ENCODE measurements at regions not wholly inside any gene's neighbourhood (a gene's known extent, or its start where the extent isn't known, plus 50 kb on each side); places are given as distances from the start of the nearest gene placed in this dataset.
A peak's percentile ranks its signal among the peaks of the same experiment; 100 is the strongest.

DNA sequence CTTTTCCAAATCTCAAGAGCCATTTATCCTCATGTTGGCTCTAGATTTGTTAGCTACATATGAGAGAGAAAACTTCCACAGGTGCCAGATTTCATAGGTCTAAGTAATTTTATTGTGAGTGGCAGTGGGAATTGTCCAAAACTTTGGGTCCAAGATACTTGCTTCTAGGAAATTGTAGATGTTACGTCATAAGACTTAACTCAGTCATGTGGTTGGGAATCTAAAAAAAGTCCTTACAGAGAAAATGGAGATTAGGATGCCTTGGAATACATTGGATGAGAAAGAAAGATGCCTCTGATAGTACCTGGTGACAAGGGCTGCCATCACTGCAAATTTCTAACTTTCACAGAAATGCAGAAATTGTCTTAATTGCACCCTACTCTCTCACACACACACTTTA lies 506.5 kb downstream of the C4orf33 start:
- DNase-seq: no peak
- no peak overlapping the region for H3K27ac Mint-ChIP-seq
- H3K36me3 Mint-ChIP-seq: no peaks in the 10 kb centered on the region
- Histone ChIP-seq H3K9me3 (ENCODE audit: control insufficient read depth in 2 of 2, low read length in 2 of 2) (no peaks in the 10 kb centered on the region), H3K27me3 (ENCODE audit: control insufficient read depth, insufficient read depth, low read length) (no peaks in the 10 kb centered on the region), H3K4me1 (ENCODE audit: control insufficient read depth, insufficient read depth, low read length, poor library complexity, severe bottlenecking) (no peaks in the 10 kb centered on the region), H3K4me3 (ENCODE audit: low read depth, low read length) (no peak overlapping the region), H3K27ac (ENCODE audit: insufficient read depth, low read length, poor library complexity, severe bottlenecking) (no peak overlapping the region), H3K36me3 (ENCODE audit: control insufficient read depth, insufficient read depth, low read length) (no peaks in the 10 kb centered on the region)
- no peak for ATAC-seq (ENCODE audit: low read depth in 2 of 2)
- no peaks in the 10 kb centered on the region for H3K9me3 Mint-ChIP-seq
- no peaks in the 10 kb centered on the region for H3K4me1 Mint-ChIP-seq
- no peaks in the 10 kb centered on the region for H3K27me3 Mint-ChIP-seq
- no peak overlapping the region for H3K4me3 Mint-ChIP-seq

DNA sequence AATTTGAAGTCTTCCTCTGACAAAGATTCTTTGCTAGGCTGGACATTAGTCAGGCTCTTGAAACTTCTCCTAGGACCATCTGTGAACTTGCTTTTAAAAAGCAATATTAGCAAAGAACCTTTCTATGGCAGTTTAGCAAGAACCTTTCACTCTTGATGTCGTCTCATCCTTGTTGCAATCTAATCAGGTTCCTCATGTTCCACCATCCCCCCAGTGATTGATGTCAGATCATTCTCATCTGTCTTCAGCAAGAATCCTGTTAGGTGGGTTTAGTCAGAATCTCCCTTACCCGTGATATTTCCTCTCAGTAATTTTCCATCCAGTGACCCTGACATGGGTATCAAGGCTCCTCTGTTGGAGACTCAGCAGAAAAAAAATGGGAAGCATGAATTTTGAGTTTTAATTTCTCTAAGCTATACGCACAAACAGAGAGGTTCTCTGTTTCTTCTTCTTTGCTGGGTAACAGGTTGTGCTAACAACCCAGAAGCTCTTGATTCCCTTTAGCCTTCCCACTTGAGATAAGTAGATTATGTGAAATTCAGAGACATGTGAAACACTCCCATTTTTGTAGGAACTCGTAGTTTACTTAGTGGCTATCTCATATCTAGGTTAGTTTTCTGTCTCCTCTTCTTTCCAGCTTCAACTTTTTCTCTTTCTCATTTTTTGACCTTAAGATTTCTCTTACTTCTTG lies 507.4 kb downstream of the C4orf33 start:
- H3K27me3 ChIP-seq (ENCODE audit: control insufficient read depth, insufficient read depth, low read length): no peaks in the 10 kb centered on the region
- H3K9me3 ChIP-seq (ENCODE audit: control insufficient read depth in 2 of 2, low read length in 2 of 2): no peaks in the 10 kb centered on the region
- Mint-ChIP-seq H3K4me3 (no peak overlapping the region), H3K4me1 (no peaks in the 10 kb centered on the region), H3K27ac (no peak overlapping the region), H3K27me3 (no peaks in the 10 kb centered on the region), H3K9me3 (no peaks in the 10 kb centered on the region), H3K36me3 (no peaks in the 10 kb centered on the region)
- H3K36me3 ChIP-seq (ENCODE audit: control insufficient read depth, insufficient read depth, low read length): no peaks in the 10 kb centered on the region
- no peaks in the 10 kb centered on the region for H3K4me1 ChIP-seq (ENCODE audit: control insufficient read depth, insufficient read depth, low read length, poor library complexity, severe bottlenecking)
- no peak overlapping the region for H3K4me3 ChIP-seq (ENCODE audit: low read depth, low read length)
- DNase-seq: no peak
- no peak overlapping the region for H3K27ac ChIP-seq (ENCODE audit: insufficient read depth, low read length, poor library complexity, severe bottlenecking)
- ATAC-seq (ENCODE audit: low read depth in 2 of 2): no peak

DNA sequence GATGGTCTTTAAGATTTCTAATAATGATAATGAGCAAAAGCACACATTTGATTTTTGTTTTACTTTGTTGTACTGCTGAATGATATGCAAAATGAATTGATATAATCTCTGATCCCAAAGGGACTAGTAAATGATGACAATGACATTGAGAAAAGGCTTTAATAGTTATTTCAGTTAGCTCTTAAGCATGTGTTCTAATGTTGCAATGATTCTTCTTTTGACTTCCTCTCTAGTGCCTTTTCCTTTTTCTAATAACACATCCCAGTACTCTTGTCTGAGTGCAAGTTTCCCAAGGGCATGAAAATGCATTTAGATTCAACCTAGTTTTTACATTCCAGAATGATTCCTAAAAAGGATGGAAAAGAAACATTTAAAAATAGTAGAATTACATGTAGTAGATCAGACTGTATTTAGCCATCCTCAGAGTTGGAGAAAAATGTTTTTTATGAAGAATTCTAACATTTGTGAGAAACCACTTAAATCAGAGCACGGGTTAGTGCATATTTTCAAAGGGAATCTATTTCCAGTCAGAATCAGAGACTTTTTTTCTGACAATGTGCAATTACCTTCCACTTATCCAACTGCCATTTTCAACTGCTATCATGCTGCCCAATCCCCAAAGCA lies 508.8 kb downstream of the C4orf33 start:
- no peaks in the 10 kb centered on the region for H3K4me1 ChIP-seq (ENCODE audit: control insufficient read depth, insufficient read depth, low read length, poor library complexity, severe bottlenecking)
- no peaks in the 10 kb centered on the region for H3K27me3 ChIP-seq (ENCODE audit: control insufficient read depth, insufficient read depth, low read length)
- H3K36me3 Mint-ChIP-seq: no peaks in the 10 kb centered on the region
- H3K27ac ChIP-seq (ENCODE audit: insufficient read depth, low read length, poor library complexity, severe bottlenecking): no peak overlapping the region
- H3K9me3 ChIP-seq (ENCODE audit: control insufficient read depth in 2 of 2, low read length in 2 of 2): no peaks in the 10 kb centered on the region
- H3K4me1 Mint-ChIP-seq: no peaks in the 10 kb centered on the region
- no peaks in the 10 kb centered on the region for H3K9me3 Mint-ChIP-seq
- H3K36me3 ChIP-seq (ENCODE audit: control insufficient read depth, insufficient read depth, low read length): no peaks in the 10 kb centered on the region
- ATAC-seq (ENCODE audit: low read depth in 2 of 2) (no peak), DNase-seq (no peak)
- H3K4me3 ChIP-seq (ENCODE audit: low read depth, low read length): no peak overlapping the region
- no peaks in the 10 kb centered on the region for H3K27me3 Mint-ChIP-seq
- H3K4me3 Mint-ChIP-seq: no peak overlapping the region
- H3K27ac Mint-ChIP-seq: no peak overlapping the region

DNA sequence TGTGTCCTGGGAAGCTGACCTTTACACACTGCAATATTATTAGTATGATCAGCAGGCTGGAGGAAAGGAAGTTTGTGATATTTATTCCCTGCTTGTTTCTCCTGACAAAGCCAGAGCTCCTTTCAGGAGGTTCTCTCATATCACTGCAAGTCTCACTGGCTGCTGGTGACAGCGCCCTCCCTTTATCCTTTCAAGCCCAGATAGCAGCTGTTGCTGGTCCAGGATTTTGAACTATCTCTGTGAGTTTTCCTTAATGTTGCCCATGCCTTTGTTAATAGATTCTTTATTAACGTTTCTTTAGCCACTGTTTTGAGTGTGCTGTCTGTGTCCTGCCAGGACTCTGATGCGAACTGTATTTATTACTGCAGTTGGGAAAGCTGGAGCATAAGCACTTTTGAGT lies 518.7 kb downstream of the C4orf33 start:
- Mint-ChIP-seq H3K27ac (no peak overlapping the region), H3K9me3 (peaks cover 0 to 4% (median 0%) of the 10 kb centered on the region in 7 donors), H3K4me1 (no peaks in the 10 kb centered on the region), H3K27me3 (no peaks in the 10 kb centered on the region), H3K36me3 (no peaks in the 10 kb centered on the region), H3K4me3 (no peak overlapping the region)
- ATAC-seq (ENCODE audit: low read depth in 2 of 2) (no peak), DNase-seq (no peak)
- no peaks in the 10 kb centered on the region for H3K27me3 ChIP-seq (ENCODE audit: control insufficient read depth, insufficient read depth, low read length)
- H3K36me3 ChIP-seq (ENCODE audit: control insufficient read depth, insufficient read depth, low read length): no peaks in the 10 kb centered on the region
- no peak overlapping the region for H3K4me3 ChIP-seq (ENCODE audit: low read depth, low read length)
- no peaks in the 10 kb centered on the region for H3K9me3 ChIP-seq (ENCODE audit: control insufficient read depth in 2 of 2, low read length in 2 of 2)
- H3K4me1 ChIP-seq (ENCODE audit: control insufficient read depth, insufficient read depth, low read length, poor library complexity, severe bottlenecking): no peaks in the 10 kb centered on the region
- no peak overlapping the region for H3K27ac ChIP-seq (ENCODE audit: insufficient read depth, low read length, poor library complexity, severe bottlenecking)

DNA sequence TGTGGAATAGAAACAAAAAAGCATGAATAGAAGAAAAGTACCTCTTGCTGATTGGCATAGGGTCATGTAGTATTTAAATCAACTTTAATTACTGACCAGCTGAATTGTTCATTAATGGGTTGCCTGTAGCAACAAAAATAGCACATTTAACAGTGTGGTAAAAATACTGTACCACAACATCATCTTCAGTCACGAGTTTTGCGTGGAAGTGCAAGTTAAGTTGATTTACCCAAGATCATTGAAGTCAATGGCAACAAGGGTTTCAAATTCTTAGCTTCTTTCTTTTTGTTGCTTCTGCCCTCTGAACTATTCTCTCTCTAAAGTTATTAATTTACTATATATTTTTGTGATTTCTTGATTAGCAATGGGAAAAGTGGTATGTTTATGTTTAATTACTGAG lies 526.6 kb downstream of the C4orf33 start:
- Mint-ChIP-seq H3K27ac (no peak overlapping the region), H3K9me3 (peaks cover 0 to 15% (median 4%) of the 10 kb centered on the region in 7 donors), H3K27me3 (no peaks in the 10 kb centered on the region), H3K36me3 (no peaks in the 10 kb centered on the region), H3K4me3 (no peak overlapping the region), H3K4me1 (no peaks in the 10 kb centered on the region)
- no peak for ATAC-seq (ENCODE audit: low read depth in 2 of 2)
- Histone ChIP-seq H3K4me3 (ENCODE audit: low read depth, low read length) (no peak overlapping the region), H3K9me3 (ENCODE audit: control insufficient read depth in 2 of 2, low read length in 2 of 2) (no peaks in the 10 kb centered on the region), H3K36me3 (ENCODE audit: control insufficient read depth, insufficient read depth, low read length) (no peaks in the 10 kb centered on the region), H3K27me3 (ENCODE audit: control insufficient read depth, insufficient read depth, low read length) (no peaks in the 10 kb centered on the region), H3K27ac (ENCODE audit: insufficient read depth, low read length, poor library complexity, severe bottlenecking) (no peak overlapping the region), H3K4me1 (ENCODE audit: control insufficient read depth, insufficient read depth, low read length, poor library complexity, severe bottlenecking) (no peaks in the 10 kb centered on the region)
- DNase-seq: no peak

DNA sequence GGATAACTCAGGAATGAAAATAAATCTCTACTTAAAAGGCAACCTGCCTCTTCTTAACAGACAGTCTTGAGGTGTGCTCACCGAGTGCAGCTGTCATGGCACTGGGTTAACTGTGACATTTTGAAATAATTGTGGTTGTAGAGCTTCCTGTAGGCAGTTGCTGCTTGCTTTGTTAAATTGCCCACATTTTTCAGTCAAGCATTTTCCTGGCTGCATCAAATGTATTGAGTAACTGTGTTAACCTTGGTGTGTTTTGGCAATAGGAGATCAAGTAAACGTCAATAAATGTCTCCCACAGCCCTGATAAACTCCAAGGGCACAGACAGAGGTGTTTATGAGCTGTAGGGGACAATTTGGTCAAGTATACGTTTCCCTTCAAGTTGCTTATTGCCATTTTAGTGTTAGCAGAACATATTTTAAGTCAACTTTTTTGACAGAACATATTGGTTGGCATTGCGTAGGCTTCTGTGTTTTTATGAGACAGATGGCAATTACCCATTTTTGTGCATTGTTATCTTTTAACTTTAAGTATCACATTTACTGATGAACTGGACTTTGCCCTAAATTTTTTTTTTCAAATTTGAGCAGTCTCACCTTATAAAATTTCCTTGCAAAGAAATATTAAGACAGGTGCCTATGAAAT lies 527.4 kb downstream of the C4orf33 start:
- no peak overlapping the region for H3K27ac Mint-ChIP-seq

DNA sequence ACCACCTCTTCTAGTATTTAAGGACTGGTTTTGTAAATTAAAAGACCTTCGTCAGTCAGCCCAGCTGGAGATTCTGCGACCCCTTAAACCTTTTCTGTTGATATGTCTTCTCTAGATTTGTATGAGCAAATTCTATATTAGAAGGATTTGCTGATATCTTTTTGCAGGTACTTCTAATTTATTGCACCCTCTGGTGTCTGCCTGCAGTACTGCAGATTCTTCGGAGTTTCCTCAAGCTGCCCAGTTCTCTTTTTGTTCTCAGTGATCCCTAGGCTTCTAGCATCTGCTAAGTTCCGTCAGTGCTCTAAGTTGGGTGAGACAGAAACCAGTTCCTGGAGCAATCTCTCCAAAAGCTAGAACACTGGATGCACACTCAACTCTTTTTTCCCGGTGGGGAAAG lies 545.2 kb downstream of the C4orf33 start:
- no peaks in the 10 kb centered on the region for H3K4me1 Mint-ChIP-seq
- no peak overlapping the region for H3K27ac Mint-ChIP-seq
- no peaks in the 10 kb centered on the region for H3K9me3 ChIP-seq (ENCODE audit: control insufficient read depth in 2 of 2, low read length in 2 of 2)
- peaks cover 0 to 1% (median 0%) of the 10 kb centered on the region in 7 donors for H3K9me3 Mint-ChIP-seq
- H3K36me3 Mint-ChIP-seq: no peaks in the 10 kb centered on the region
- H3K4me3 Mint-ChIP-seq: no peak overlapping the region
- no peaks in the 10 kb centered on the region for H3K27me3 ChIP-seq (ENCODE audit: control insufficient read depth, insufficient read depth, low read length)
- no peak overlapping the region for H3K4me3 ChIP-seq (ENCODE audit: low read depth, low read length)
- H3K27ac ChIP-seq (ENCODE audit: insufficient read depth, low read length, poor library complexity, severe bottlenecking): no peak overlapping the region
- ATAC-seq (ENCODE audit: low read depth in 2 of 2): no peak
- H3K27me3 Mint-ChIP-seq: peaks cover 5% of the 10 kb centered on the region
- H3K36me3 ChIP-seq (ENCODE audit: control insufficient read depth, insufficient read depth, low read length): no peaks in the 10 kb centered on the region
- no peaks in the 10 kb centered on the region for H3K4me1 ChIP-seq (ENCODE audit: control insufficient read depth, insufficient read depth, low read length, poor library complexity, severe bottlenecking)
- DNase-seq: peak in 2 of 3 donors; percentile 8 to 50

More for the DNA sequence above, 527.4 kb downstream of the C4orf33 start:
- H3K4me1 Mint-ChIP-seq: no peaks in the 10 kb centered on the region
- H3K4me3 Mint-ChIP-seq: no peak overlapping the region
- peaks cover 0 to 15% (median 4%) of the 10 kb centered on the region in 7 donors for H3K9me3 Mint-ChIP-seq
- Histone ChIP-seq H3K27ac (ENCODE audit: insufficient read depth, low read length, poor library complexity, severe bottlenecking) (no peak overlapping the region), H3K9me3 (ENCODE audit: control insufficient read depth in 2 of 2, low read length in 2 of 2) (no peaks in the 10 kb centered on the region), H3K4me3 (ENCODE audit: low read depth, low read length) (no peak overlapping the region), H3K4me1 (ENCODE audit: control insufficient read depth, insufficient read depth, low read length, poor library complexity, severe bottlenecking) (no peaks in the 10 kb centered on the region), H3K27me3 (ENCODE audit: control insufficient read depth, insufficient read depth, low read length) (no peaks in the 10 kb centered on the region), H3K36me3 (ENCODE audit: control insufficient read depth, insufficient read depth, low read length) (no peaks in the 10 kb centered on the region)
- DNase-seq (no peak), ATAC-seq (ENCODE audit: low read depth in 2 of 2) (no peak)
- no peaks in the 10 kb centered on the region for H3K36me3 Mint-ChIP-seq
- H3K27me3 Mint-ChIP-seq: no peaks in the 10 kb centered on the region

DNA sequence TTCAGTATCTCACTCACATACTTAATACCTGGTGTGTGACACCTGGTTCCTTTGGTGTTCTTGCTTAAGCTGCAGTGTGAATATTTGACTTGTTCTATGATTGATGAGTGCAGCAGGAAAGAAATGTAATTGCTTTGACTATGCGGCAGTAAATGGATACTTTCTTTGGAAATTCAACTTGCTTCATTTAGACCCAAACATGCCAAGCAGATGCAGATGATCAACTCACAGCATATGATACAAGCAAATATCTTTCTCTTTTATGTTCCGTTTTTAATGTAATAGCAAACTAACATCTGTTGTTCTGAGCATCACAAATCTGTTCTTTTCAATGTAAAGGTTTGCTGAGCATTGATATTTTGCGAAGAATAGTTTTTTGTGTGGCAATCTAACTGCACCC lies 549.5 kb downstream of the C4orf33 start:
- no peaks in the 10 kb centered on the region for H3K36me3 ChIP-seq (ENCODE audit: control insufficient read depth, insufficient read depth, low read length)
- ATAC-seq (ENCODE audit: low read depth in 2 of 2) (no peak), DNase-seq (no peak)
- H3K27me3 Mint-ChIP-seq: peaks cover 5% of the 10 kb centered on the region
- no peaks in the 10 kb centered on the region for H3K4me1 Mint-ChIP-seq
- H3K9me3 Mint-ChIP-seq: no peaks in the 10 kb centered on the region
- no peak overlapping the region for H3K27ac Mint-ChIP-seq
- no peaks in the 10 kb centered on the region for H3K36me3 Mint-ChIP-seq
- H3K4me3 Mint-ChIP-seq: peak overlapping the region in 1 of 4 donors; percentile 38
- H3K4me1 ChIP-seq (ENCODE audit: control insufficient read depth, insufficient read depth, low read length, poor library complexity, severe bottlenecking): no peaks in the 10 kb centered on the region
- no peak overlapping the region for H3K27ac ChIP-seq (ENCODE audit: insufficient read depth, low read length, poor library complexity, severe bottlenecking)
- H3K27me3 ChIP-seq (ENCODE audit: control insufficient read depth, insufficient read depth, low read length): no peaks in the 10 kb centered on the region
- no peaks in the 10 kb centered on the region for H3K9me3 ChIP-seq (ENCODE audit: control insufficient read depth in 2 of 2, low read length in 2 of 2)
- no peak overlapping the region for H3K4me3 ChIP-seq (ENCODE audit: low read depth, low read length)

Data from CD4-positive, CD25-positive, alpha-beta regulatory T cell (primary cell).